PC-9 (cell line): ENCODE measurements at regions not wholly inside any gene's neighbourhood (a gene's known extent, or its start where the extent isn't known, plus 50 kb on each side); places are given as distances from the start of the nearest gene placed in this dataset.

Source experiments
- EZH2 ChIP-seq: fragments of 200-600 bp; sonication (generic); IDR thresholded peaks from 2 replicates; pipeline ENCODE4 v1.8.0; 2017; ENCODE audit warnings: antibody characterized with exemption, low read depth
- TF ChIP-seq, protein P1 (sequence below): fragments of 200-600 bp; sonication (generic); conservative IDR thresholded peaks from 2 replicates; pipeline ENCODE4 v1.6.1; 2017; ENCODE audit warnings: mixed run types, antibody characterized with exemption, mild to moderate bottlenecking, moderate library complexity

DNA sequence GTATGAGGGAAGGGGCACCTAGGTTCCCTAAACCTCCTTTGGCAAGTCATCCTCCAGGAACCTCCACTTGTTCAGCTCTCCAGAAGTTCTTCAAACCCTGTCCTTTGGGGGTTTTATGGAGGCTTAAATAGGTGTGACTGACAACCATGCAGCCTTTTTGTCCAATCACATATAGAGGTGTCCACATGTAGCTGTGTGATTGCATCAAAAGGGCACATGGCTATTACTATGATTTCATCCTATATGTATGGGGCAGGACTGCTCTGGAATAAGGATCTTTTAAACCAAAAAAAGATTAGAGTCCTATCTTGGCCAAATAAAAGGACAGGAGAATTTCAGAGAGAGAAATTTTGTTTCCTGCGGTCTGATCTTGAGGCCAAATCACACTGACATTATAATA is 453.2 kb upstream of the EPHA6 start:
- TF ChIP-seq, protein P1, sequence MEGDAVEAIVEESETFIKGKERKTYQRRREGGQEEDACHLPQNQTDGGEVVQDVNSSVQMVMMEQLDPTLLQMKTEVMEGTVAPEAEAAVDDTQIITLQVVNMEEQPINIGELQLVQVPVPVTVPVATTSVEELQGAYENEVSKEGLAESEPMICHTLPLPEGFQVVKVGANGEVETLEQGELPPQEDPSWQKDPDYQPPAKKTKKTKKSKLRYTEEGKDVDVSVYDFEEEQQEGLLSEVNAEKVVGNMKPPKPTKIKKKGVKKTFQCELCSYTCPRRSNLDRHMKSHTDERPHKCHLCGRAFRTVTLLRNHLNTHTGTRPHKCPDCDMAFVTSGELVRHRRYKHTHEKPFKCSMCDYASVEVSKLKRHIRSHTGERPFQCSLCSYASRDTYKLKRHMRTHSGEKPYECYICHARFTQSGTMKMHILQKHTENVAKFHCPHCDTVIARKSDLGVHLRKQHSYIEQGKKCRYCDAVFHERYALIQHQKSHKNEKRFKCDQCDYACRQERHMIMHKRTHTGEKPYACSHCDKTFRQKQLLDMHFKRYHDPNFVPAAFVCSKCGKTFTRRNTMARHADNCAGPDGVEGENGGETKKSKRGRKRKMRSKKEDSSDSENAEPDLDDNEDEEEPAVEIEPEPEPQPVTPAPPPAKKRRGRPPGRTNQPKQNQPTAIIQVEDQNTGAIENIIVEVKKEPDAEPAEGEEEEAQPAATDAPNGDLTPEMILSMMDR = no peak
- TF ChIP-seq EZH2 = no peak
